ENCODE measurements at regions not wholly inside any gene's neighbourhood (a gene's known extent, or its start where the extent isn't known, plus 50 kb on each side); places are given as distances from the start of the nearest gene placed in this dataset.
A peak's percentile ranks its signal among the peaks of the same experiment; 100 is the strongest.

DNA sequence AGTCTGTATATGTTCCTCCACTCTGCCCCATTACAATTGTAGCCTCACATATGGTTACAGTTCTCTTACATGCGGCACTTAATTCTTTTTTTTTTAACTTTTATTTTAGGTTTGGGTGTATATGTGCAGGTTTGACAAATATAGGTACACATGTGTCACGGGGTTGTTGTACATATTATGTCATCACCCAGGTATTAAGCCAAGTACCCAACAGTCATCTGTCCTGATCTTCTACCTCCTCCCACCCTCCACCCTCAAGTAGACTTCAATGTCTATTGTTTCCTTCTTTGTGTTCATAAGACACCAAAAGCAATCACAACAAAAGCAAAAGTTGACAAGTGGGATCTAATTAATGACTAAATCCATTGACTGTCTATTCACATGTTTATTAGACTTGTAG, 144.6 kb upstream of the TP63 start:
- Histone ChIP-seq H3K4ac (ENCODE audit: low read depth, low read length) (no peak overlapping the region), H2AK5ac (ENCODE audit: low read length) (no peak overlapping the region), H2BK15ac (replicated peaks; ENCODE audit: low read depth) (no peak overlapping the region), H3K27ac (ENCODE audit: low read depth, low read length) (no peak overlapping the region), H2BK120ac (ENCODE audit: low read depth, low read length) (no peak overlapping the region), H3K23ac (ENCODE audit: low read length) (no peak overlapping the region), H3K9ac (ENCODE audit: low read length) (no peak overlapping the region), H3K56ac (ENCODE audit: low read length) (no peak overlapping the region), H3K79me2 (ENCODE audit: control insufficient read depth, insufficient read depth, low read length) (no peaks in the 10 kb centered on the region), H3K4me2 (ENCODE audit: low read length) (no peak overlapping the region), H3K27me3 (ENCODE audit: insufficient read depth, low read length, poor library complexity) (no peaks in the 10 kb centered on the region), H4K5ac (ENCODE audit: low read length) (no peak overlapping the region), H3K4me1 (ENCODE audit: control insufficient read depth, low read depth, low read length) (no peaks in the 10 kb centered on the region), H3K18ac (ENCODE audit: low read length) (no peak overlapping the region), H3K79me1 (ENCODE audit: low read length) (no peaks in the 10 kb centered on the region), H3K36me3 (ENCODE audit: control insufficient read depth, insufficient read depth, low read length) (no peaks in the 10 kb centered on the region), H2BK5ac (ENCODE audit: low read length) (no peak overlapping the region), H3K4me3 (ENCODE audit: low read length) (no peak overlapping the region), H4K8ac (ENCODE audit: low read depth, low read length) (no peak overlapping the region)
- no peak for DNase-seq
- WGBS (ENCODE audit: extremely low coverage, insufficient coverage, low lambda C conversion rate), result no CpG with 5 or more reads among the region's 2 CpGs

DNA sequence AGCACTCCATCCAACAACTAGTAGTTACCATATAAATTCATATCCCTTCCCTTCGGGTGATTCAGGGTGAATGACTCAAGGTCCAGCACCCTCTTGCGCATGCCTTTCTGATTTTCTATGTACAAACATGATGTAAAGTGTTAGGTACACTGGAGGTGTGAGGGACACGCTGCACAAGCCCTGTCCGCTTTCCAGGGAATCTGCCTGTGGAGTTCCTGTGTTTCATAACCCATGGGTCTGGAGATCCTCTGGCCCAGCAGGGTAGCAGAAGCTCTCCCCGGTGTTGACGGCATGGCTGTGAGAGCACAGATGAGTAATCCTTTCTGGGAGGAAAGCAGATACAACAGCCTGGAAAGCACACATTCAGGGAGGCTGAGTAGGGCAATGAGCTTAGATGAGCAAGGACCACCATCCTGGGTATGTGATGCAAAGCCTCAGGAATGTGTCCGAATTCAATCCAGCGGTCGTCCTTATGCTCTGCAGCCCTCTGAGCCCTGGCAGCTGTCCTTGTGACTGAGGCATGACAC, 142.9 kb upstream of the TP63 start:
- DNase-seq, result peak; percentile 46
- H3K27ac ChIP-seq (ENCODE audit: low read depth, low read length), result no peak overlapping the region
- no peak overlapping the region for H3K4me2 ChIP-seq (ENCODE audit: low read length)

DNA sequence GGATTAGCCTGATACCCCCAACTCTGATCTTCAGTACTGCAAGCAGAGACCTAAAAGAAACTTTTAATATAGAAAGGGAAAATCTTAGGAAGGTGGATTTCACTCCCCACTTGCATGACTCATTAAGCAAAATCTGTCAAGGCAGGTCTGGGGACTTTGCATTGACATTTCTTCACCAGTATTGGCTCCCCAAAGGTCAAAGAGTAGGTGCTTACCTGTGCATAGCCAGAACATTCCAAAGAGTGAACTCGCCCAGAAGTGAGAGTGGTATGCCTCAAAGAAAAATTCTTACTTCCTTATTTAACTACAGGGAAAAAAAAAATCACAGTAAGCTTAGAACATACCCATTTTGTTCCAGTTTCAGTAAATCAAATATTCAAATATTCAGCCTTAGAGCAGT, 140.9 kb upstream of the TP63 start:
- H3K4me1 ChIP-seq (ENCODE audit: control insufficient read depth, low read depth, low read length), result no peaks in the 10 kb centered on the region
- H3K56ac ChIP-seq (ENCODE audit: low read length), result no peak overlapping the region
- H2BK5ac ChIP-seq (ENCODE audit: low read length), result no peak overlapping the region
- DNase-seq, result no peak
- no CpG with 5 or more reads among the region's 1 CpG for WGBS (ENCODE audit: extremely low coverage, insufficient coverage, low lambda C conversion rate)
- no peak overlapping the region for H3K4ac ChIP-seq (ENCODE audit: low read depth, low read length)
- no peak overlapping the region for H3K9ac ChIP-seq (ENCODE audit: low read length)
- no peak overlapping the region for H4K5ac ChIP-seq (ENCODE audit: low read length)
- H3K79me2 ChIP-seq (ENCODE audit: control insufficient read depth, insufficient read depth, low read length), result no peaks in the 10 kb centered on the region
- H2BK15ac ChIP-seq (replicated peaks; ENCODE audit: low read depth), result no peak overlapping the region
- H2AK5ac ChIP-seq (ENCODE audit: low read length), result no peak overlapping the region
- H2BK120ac ChIP-seq (ENCODE audit: low read depth, low read length), result no peak overlapping the region
- no peaks in the 10 kb centered on the region for H3K36me3 ChIP-seq (ENCODE audit: control insufficient read depth, insufficient read depth, low read length)
- no peak overlapping the region for H3K18ac ChIP-seq (ENCODE audit: low read length)
- no peak overlapping the region for H3K4me3 ChIP-seq (ENCODE audit: low read length)
- H4K8ac ChIP-seq (ENCODE audit: low read depth, low read length), result no peak overlapping the region
- no peak overlapping the region for H3K23ac ChIP-seq (ENCODE audit: low read length)
- H3K27ac ChIP-seq (ENCODE audit: low read depth, low read length), result no peak overlapping the region
- no peak overlapping the region for H3K4me2 ChIP-seq (ENCODE audit: low read length)
- no peaks in the 10 kb centered on the region for H3K27me3 ChIP-seq (ENCODE audit: insufficient read depth, low read length, poor library complexity)
- no peaks in the 10 kb centered on the region for H3K79me1 ChIP-seq (ENCODE audit: low read length)

More for the DNA sequence above, 142.9 kb upstream of the TP63 start:
- no peaks in the 10 kb centered on the region for H3K36me3 ChIP-seq (ENCODE audit: control insufficient read depth, insufficient read depth, low read length)
- no CpG with 5 or more reads among the region's 9 CpGs for WGBS (ENCODE audit: extremely low coverage, insufficient coverage, low lambda C conversion rate)
- no peaks in the 10 kb centered on the region for H3K27me3 ChIP-seq (ENCODE audit: insufficient read depth, low read length, poor library complexity)
- no peaks in the 10 kb centered on the region for H3K79me2 ChIP-seq (ENCODE audit: control insufficient read depth, insufficient read depth, low read length)
- H3K4me1 ChIP-seq (ENCODE audit: control insufficient read depth, low read depth, low read length), result no peaks in the 10 kb centered on the region
- no peak overlapping the region for H3K18ac ChIP-seq (ENCODE audit: low read length)
- H3K9ac ChIP-seq (ENCODE audit: low read length), result no peak overlapping the region
- no peaks in the 10 kb centered on the region for H3K79me1 ChIP-seq (ENCODE audit: low read length)
- no peak overlapping the region for H4K8ac ChIP-seq (ENCODE audit: low read depth, low read length)
- H3K56ac ChIP-seq (ENCODE audit: low read length), result no peak overlapping the region
- no peak overlapping the region for H3K4ac ChIP-seq (ENCODE audit: low read depth, low read length)
- no peak overlapping the region for H3K23ac ChIP-seq (ENCODE audit: low read length)
- no peak overlapping the region for H2AK5ac ChIP-seq (ENCODE audit: low read length)
- H3K4me3 ChIP-seq (ENCODE audit: low read length), result no peak overlapping the region
- H2BK15ac ChIP-seq (replicated peaks; ENCODE audit: low read depth), result no peak overlapping the region
- no peak overlapping the region for H2BK120ac ChIP-seq (ENCODE audit: low read depth, low read length)
- H2BK5ac ChIP-seq (ENCODE audit: low read length), result no peak overlapping the region
- no peak overlapping the region for H4K5ac ChIP-seq (ENCODE audit: low read length)

DNA sequence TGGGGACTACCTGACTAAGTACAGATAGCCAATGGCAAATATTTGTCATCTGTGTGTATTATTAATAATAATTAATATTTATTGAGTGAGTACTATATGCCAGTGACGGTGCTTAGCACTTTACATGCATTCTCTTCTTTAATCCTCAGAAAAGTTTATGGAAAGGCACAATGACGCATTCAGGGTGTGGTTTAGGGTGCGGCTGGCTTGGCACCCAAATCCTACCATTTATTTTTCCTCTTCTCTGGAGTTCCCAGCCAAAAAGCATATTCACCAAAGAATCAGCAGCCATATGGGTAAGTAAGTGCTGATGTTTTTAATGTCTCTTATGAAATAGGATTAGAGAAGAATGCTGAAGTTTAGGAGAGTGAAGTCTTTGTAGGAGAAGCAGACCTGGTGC, 140.4 kb upstream of the TP63 start:
- Histone ChIP-seq H2BK120ac (ENCODE audit: low read depth, low read length) (no peak overlapping the region), H2AK5ac (ENCODE audit: low read length) (no peak overlapping the region), H3K23ac (ENCODE audit: low read length) (no peak overlapping the region), H3K4me2 (ENCODE audit: low read length) (no peak overlapping the region), H3K27me3 (ENCODE audit: insufficient read depth, low read length, poor library complexity) (no peaks in the 10 kb centered on the region), H3K36me3 (ENCODE audit: control insufficient read depth, insufficient read depth, low read length) (no peaks in the 10 kb centered on the region), H3K56ac (ENCODE audit: low read length) (no peak overlapping the region), H3K18ac (ENCODE audit: low read length) (no peak overlapping the region), H3K79me2 (ENCODE audit: control insufficient read depth, insufficient read depth, low read length) (no peaks in the 10 kb centered on the region), H3K27ac (ENCODE audit: low read depth, low read length) (no peak overlapping the region), H3K79me1 (ENCODE audit: low read length) (no peaks in the 10 kb centered on the region), H4K5ac (ENCODE audit: low read length) (no peak overlapping the region), H3K9ac (ENCODE audit: low read length) (no peak overlapping the region), H4K8ac (ENCODE audit: low read depth, low read length) (no peak overlapping the region), H3K4ac (ENCODE audit: low read depth, low read length) (no peak overlapping the region), H2BK15ac (replicated peaks; ENCODE audit: low read depth) (no peak overlapping the region), H3K4me1 (ENCODE audit: control insufficient read depth, low read depth, low read length) (no peaks in the 10 kb centered on the region), H2BK5ac (ENCODE audit: low read length) (no peak overlapping the region), H3K4me3 (ENCODE audit: low read length) (no peak overlapping the region)
- WGBS (ENCODE audit: extremely low coverage, insufficient coverage, low lambda C conversion rate), result no CpG with 5 or more reads among the region's 3 CpGs
- no peak for DNase-seq

DNA sequence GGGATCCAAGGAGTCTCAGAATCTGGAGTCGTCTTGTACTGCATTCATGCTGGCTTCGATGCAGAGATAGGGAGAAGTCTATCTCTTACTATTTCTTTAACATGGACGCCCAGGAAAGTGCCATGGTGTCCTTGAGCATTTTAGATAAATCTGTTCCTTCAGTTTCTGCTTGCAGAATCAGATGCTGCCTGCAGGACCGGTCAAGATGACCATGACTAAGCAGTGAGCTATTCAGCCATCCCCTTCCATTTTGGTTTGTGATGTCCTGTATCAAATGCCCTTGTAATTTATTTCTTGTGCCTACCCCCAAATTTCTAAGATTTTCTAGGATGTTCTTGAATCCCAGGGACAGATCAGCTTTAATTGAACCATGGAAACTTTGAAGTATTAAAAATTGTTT, 139.4 kb upstream of the TP63 start:
- no peak overlapping the region for H4K5ac ChIP-seq (ENCODE audit: low read length)
- no peak overlapping the region for H2BK5ac ChIP-seq (ENCODE audit: low read length)
- H3K36me3 ChIP-seq (ENCODE audit: control insufficient read depth, insufficient read depth, low read length), result no peaks in the 10 kb centered on the region

DNA sequence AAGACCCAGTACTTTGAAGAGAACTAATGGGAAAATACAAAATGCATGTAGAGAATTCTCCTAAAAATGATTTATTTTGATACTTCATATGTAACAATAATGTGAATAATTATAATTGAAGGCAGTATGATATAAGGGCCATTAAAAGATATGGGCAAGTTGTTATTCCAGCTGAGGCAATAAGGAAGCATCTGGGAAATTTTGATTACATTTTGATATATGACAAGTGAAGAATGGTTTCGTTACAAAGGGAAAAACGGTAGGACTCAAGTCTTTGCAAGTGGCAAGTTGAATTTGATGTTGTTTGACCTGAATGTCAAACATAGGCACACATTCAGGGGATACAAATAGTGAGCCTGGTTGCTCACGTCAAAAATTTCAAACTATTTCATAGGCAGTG, 137.9 kb upstream of the TP63 start:
- no peak overlapping the region for H4K8ac ChIP-seq (ENCODE audit: low read depth, low read length)
- no CpG with 5 or more reads among the region's 3 CpGs for WGBS (ENCODE audit: extremely low coverage, insufficient coverage, low lambda C conversion rate)
- H2BK5ac ChIP-seq (ENCODE audit: low read length), result no peak overlapping the region

More for the DNA sequence above, 139.4 kb upstream of the TP63 start:
- DNase-seq, result no peak
- Histone ChIP-seq H2BK120ac (ENCODE audit: low read depth, low read length) (no peak overlapping the region), H2BK15ac (replicated peaks; ENCODE audit: low read depth) (no peak overlapping the region), H4K8ac (ENCODE audit: low read depth, low read length) (no peak overlapping the region), H3K27me3 (ENCODE audit: insufficient read depth, low read length, poor library complexity) (no peaks in the 10 kb centered on the region), H3K9ac (ENCODE audit: low read length) (no peak overlapping the region), H3K79me1 (ENCODE audit: low read length) (no peaks in the 10 kb centered on the region), H3K4me3 (ENCODE audit: low read length) (no peak overlapping the region), H3K4me1 (ENCODE audit: control insufficient read depth, low read depth, low read length) (no peaks in the 10 kb centered on the region), H3K4ac (ENCODE audit: low read depth, low read length) (no peak overlapping the region), H3K18ac (ENCODE audit: low read length) (no peak overlapping the region), H2AK5ac (ENCODE audit: low read length) (no peak overlapping the region), H3K56ac (ENCODE audit: low read length) (no peak overlapping the region), H3K4me2 (ENCODE audit: low read length) (no peak overlapping the region), H3K27ac (ENCODE audit: low read depth, low read length) (no peak overlapping the region), H3K23ac (ENCODE audit: low read length) (no peak overlapping the region), H3K79me2 (ENCODE audit: control insufficient read depth, insufficient read depth, low read length) (no peaks in the 10 kb centered on the region)
- no CpG with 5 or more reads among the region's 4 CpGs for WGBS (ENCODE audit: extremely low coverage, insufficient coverage, low lambda C conversion rate)

More for the DNA sequence above, 137.9 kb upstream of the TP63 start:
- no peak overlapping the region for H3K4me2 ChIP-seq (ENCODE audit: low read length)
- H2BK15ac ChIP-seq (replicated peaks; ENCODE audit: low read depth), result no peak overlapping the region
- H3K36me3 ChIP-seq (ENCODE audit: control insufficient read depth, insufficient read depth, low read length), result no peaks in the 10 kb centered on the region
- no peaks in the 10 kb centered on the region for H3K79me2 ChIP-seq (ENCODE audit: control insufficient read depth, insufficient read depth, low read length)
- H3K4ac ChIP-seq (ENCODE audit: low read depth, low read length), result no peak overlapping the region
- H3K9ac ChIP-seq (ENCODE audit: low read length), result no peak overlapping the region
- DNase-seq, result no peak
- no peak overlapping the region for H2AK5ac ChIP-seq (ENCODE audit: low read length)
- H3K18ac ChIP-seq (ENCODE audit: low read length), result no peak overlapping the region
- H3K56ac ChIP-seq (ENCODE audit: low read length), result no peak overlapping the region
- no peaks in the 10 kb centered on the region for H3K4me1 ChIP-seq (ENCODE audit: control insufficient read depth, low read depth, low read length)
- H2BK120ac ChIP-seq (ENCODE audit: low read depth, low read length), result no peak overlapping the region
- no peak overlapping the region for H4K5ac ChIP-seq (ENCODE audit: low read length)
- no peaks in the 10 kb centered on the region for H3K27me3 ChIP-seq (ENCODE audit: insufficient read depth, low read length, poor library complexity)
- no peak overlapping the region for H3K4me3 ChIP-seq (ENCODE audit: low read length)
- H3K27ac ChIP-seq (ENCODE audit: low read depth, low read length), result no peak overlapping the region
- no peak overlapping the region for H3K23ac ChIP-seq (ENCODE audit: low read length)
- no peaks in the 10 kb centered on the region for H3K79me1 ChIP-seq (ENCODE audit: low read length)
